Caco-2 (cell line): ENCODE measurements at regions not wholly inside any gene's neighbourhood (a gene's known extent, or its start where the extent isn't known, plus 50 kb on each side); places are given as distances from the start of the nearest gene placed in this dataset.

ENCODE experiments used
- BruUV-seq: library from RNA; stranded (reverse); fragments of 400-500 nt; replicated peaks from 2 replicates; lab custom pipeline; 2021; lab: Mats Ljungman, UMichigan
- CTCF ChIA-PET: fragments of 300-600 bp; sonication (Branson Sonifier 250); formaldehyde crosslinking; loops from one replicate; lab custom pipeline; 2022; ENCODE audit warnings: antibody characterized with exemption; lab: Charles Lee
- POLR2A ChIA-PET: fragments of 300-600 bp; sonication (Branson Sonifier 250); formaldehyde crosslinking; loops from one replicate; lab custom pipeline; 2022; ENCODE audit warnings: antibody characterized with exemption; lab: Charles Lee
- DNase-seq, 2 experiments: peaks; one replicate each; pipeline versions ENCODE4 v3.0.0 to v3.0.0-alpha.2; 2020 to 2022
- H3K27me3 ChIP-seq: replicated peaks from 2 replicates; pipeline ENCODE4 v1.6.0; 2011; ENCODE audit warnings: low read length; ENCODE audit not compliant: control insufficient read depth, insufficient read depth
- H3K36me3 ChIP-seq: 2 replicates; pipeline ENCODE4 v1.5.1; 2011; ENCODE audit warnings: low read length; ENCODE audit not compliant: control insufficient read depth, insufficient read depth
- H3K4me1 ChIP-seq: fragments of 250-450 bp; sonication (Bioruptor Pico); 2 replicates; pipeline ENCODE4 v1.5.1; 2020; ENCODE audit warnings: mild to moderate bottlenecking
- H3K4me3 ChIP-seq: 2 replicates; pipeline ENCODE4 v1.5.1; 2011; ENCODE audit warnings: low read depth, mild to moderate bottlenecking, control low read depth, low read length
- H3K9me3 ChIP-seq: fragments of 250-450 bp; sonication (Bioruptor Pico); 2 replicates; pipeline ENCODE4 v1.5.1; 2020; ENCODE audit warnings: mild to moderate bottlenecking, moderate library complexity
- H3K27ac Mint-ChIP-seq: one replicate; pipeline ENCODE4 v1.8.0; 2022; ENCODE audit warnings: mixed read lengths; ENCODE audit not compliant: unreplicated experiment
- H3K27me3 Mint-ChIP-seq: one replicate; pipeline ENCODE4 v1.8.0; 2022; ENCODE audit warnings: mixed read lengths; ENCODE audit not compliant: insufficient read depth, unreplicated experiment
- H3K36me3 Mint-ChIP-seq: one replicate; pipeline ENCODE4 v1.8.0; 2022; ENCODE audit warnings: mild to moderate bottlenecking, mixed read lengths; ENCODE audit not compliant: insufficient read depth, unreplicated experiment
- H3K4me1 Mint-ChIP-seq: one replicate; pipeline ENCODE4 v1.8.0; 2022; ENCODE audit warnings: low read depth, mixed read lengths; ENCODE audit not compliant: unreplicated experiment
- H3K4me3 Mint-ChIP-seq: one replicate; pipeline ENCODE4 v1.8.0; 2022; ENCODE audit warnings: mild to moderate bottlenecking, moderate library complexity, mixed read lengths; ENCODE audit not compliant: unreplicated experiment
- H3K9me3 Mint-ChIP-seq: one replicate; pipeline ENCODE4 v1.8.0; 2022; ENCODE audit warnings: mixed read lengths; ENCODE audit not compliant: unreplicated experiment
- CTCF ChIP-seq, 2 experiments: fragments of 200-600 bp in 1 of 2; IDR thresholded peaks; 1 replicate in 1 of 2; 2 replicates in 1 of 2; pipeline versions ENCODE4 v1.5.1 to v1.8.0; 2011 to 2022; ENCODE audit warnings: antibody characterized with exemption in 1 of 2, control low read depth in 1 of 2, inconsistent platforms in 1 of 2, low read depth in 1 of 2, low read length in 1 of 2, mild to moderate bottlenecking in 1 of 2, moderate library complexity in 1 of 2; ENCODE audit not compliant: insufficient read depth in 1 of 2, severe bottlenecking in 1 of 2, unreplicated experiment in 1 of 2
- intact Hi-C: fragments of 100-400 bp; cut with micrococcal nuclease; formaldehyde crosslinking; loops from one replicate; pipeline ENCODE4 v1.10.0; 2022; ENCODE audit not compliant: unreplicated experiment

GRCh38 chr5:164255598-164256213 lies 750.3 kb downstream of the MAT2B start:
- POLR2A ChIA-PET = no interaction called here
- no TSS peak for BruUV-seq

DNA sequence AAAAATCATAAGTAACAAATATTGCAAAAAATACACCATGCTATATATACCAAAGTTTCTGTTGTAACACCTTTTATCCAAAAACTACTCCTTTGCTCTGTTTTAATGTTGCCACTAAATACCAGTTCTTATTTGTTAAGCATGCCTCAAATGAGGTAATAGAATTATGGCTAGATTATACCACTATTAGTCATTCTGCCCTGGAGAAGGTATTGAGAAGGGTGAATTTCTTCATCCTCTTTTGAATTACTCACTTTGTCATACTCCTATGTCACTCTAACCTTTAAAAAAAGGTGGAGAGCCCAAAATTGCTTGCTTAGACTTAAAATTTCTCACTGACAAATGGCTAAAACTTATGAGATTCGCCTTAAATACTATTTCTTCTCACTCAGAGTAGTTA lies 750.9 kb downstream of the MAT2B start:
- Histone ChIP-seq H3K27me3 (no peaks in the 10 kb centered on the region), H3K9me3 (no peaks in the 10 kb centered on the region), H3K36me3 (no peaks in the 10 kb centered on the region), H3K4me1 (no peaks in the 10 kb centered on the region), H3K4me3 (no peak overlapping the region)
- BruUV-seq = no TSS peak
- intact Hi-C loops = no loop called here
- no peak for DNase-seq
- TF ChIP-seq CTCF (IDR thresholded peaks at IDR 0.05; ENCODE audit: insufficient read depth in 1 of 2, low read depth in 1 of 2, low read length in 1 of 2, severe bottlenecking in 1 of 2, unreplicated experiment in 1 of 2) = no peak
- H3K4me1 Mint-ChIP-seq = no peaks in the 10 kb centered on the region
- ChIA-PET POLR2A (no interaction called here), CTCF (no interaction called here)
- H3K4me3 Mint-ChIP-seq = no peak overlapping the region
- H3K9me3 Mint-ChIP-seq = no peaks in the 10 kb centered on the region
- H3K36me3 Mint-ChIP-seq = no peaks in the 10 kb centered on the region
- H3K27me3 Mint-ChIP-seq = no peaks in the 10 kb centered on the region
- no peak overlapping the region for H3K27ac Mint-ChIP-seq

More at GRCh38 chr5:164255598-164256213, 750.3 kb downstream of the MAT2B start:
- H3K4me1 ChIP-seq = no peaks in the 10 kb centered on the region
- Mint-ChIP-seq H3K27me3 (no peaks in the 10 kb centered on the region), H3K36me3 (no peaks in the 10 kb centered on the region), H3K9me3 (no peaks in the 10 kb centered on the region), H3K4me3 (no peak overlapping the region), H3K27ac (no peak overlapping the region), H3K4me1 (no peaks in the 10 kb centered on the region)
- TF ChIP-seq CTCF (IDR thresholded peaks at IDR 0.05; ENCODE audit: insufficient read depth in 1 of 2, low read depth in 1 of 2, low read length in 1 of 2, severe bottlenecking in 1 of 2, unreplicated experiment in 1 of 2) = peak in 1 of 2 experiments; percentile 19
- intact Hi-C loops = no loop called here
- no peaks in the 10 kb centered on the region for H3K36me3 ChIP-seq
- CTCF ChIA-PET = no interaction called here
- H3K9me3 ChIP-seq = no peaks in the 10 kb centered on the region
- no peak overlapping the region for H3K4me3 ChIP-seq
- no peak for DNase-seq
- H3K27me3 ChIP-seq = no peaks in the 10 kb centered on the region

- Histone ChIP-seq H3K36me3 (no peaks in the 10 kb centered on the region), H3K27me3 (no peaks in the 10 kb centered on the region), H3K9me3 (no peaks in the 10 kb centered on the region), H3K4me1 (no peaks in the 10 kb centered on the region), H3K4me3 (no peak overlapping the region)
- Mint-ChIP-seq H3K27ac (no peak overlapping the region), H3K9me3 (no peaks in the 10 kb centered on the region), H3K27me3 (no peaks in the 10 kb centered on the region), H3K36me3 (no peaks in the 10 kb centered on the region), H3K4me3 (no peak overlapping the region), H3K4me1 (no peaks in the 10 kb centered on the region)
- no peak for DNase-seq
- no peak for TF ChIP-seq CTCF (IDR thresholded peaks at IDR 0.05; ENCODE audit: insufficient read depth in 1 of 2, low read depth in 1 of 2, low read length in 1 of 2, severe bottlenecking in 1 of 2, unreplicated experiment in 1 of 2)
- intact Hi-C loops = no loop called here
- ChIA-PET CTCF (no interaction called here), POLR2A (no interaction called here)
- BruUV-seq = no TSS peak
Observed at GRCh38 chr5:164256954-164257353, 751.5 kb downstream of the MAT2B start.
